ENCODE measurements at regions not wholly inside any gene's neighbourhood (a gene's known extent, or its start where the extent isn't known, plus 50 kb on each side); places are given as distances from the start of the nearest gene placed in this dataset.

GRCh38 chr2:4278392-4278791 is 575.0 kb downstream of the DCDC2C start:
- Histone ChIP-seq H3K9ac (ENCODE audit: low read length) (no peak overlapping the region), H3K27ac (ENCODE audit: low read depth, low read length) (no peak overlapping the region), H3K9me3 (ENCODE audit: control insufficient read depth in 1 of 2, insufficient read depth in 1 of 2, low read depth in 1 of 2, low read length in 2 of 2) (peaks cover 3 to 10% of the 10 kb centered on the region in 2 experiments; a peak in 3 of 4 replicates), H3K4me2 (ENCODE audit: low read length) (no peak overlapping the region), H3K36me3 (ENCODE audit: control insufficient read depth in 1 of 2, insufficient read depth in 2 of 2, low read length in 2 of 2) (no peaks in the 10 kb centered on the region), H3K27me3 (ENCODE audit: insufficient read depth, low read length) (no peaks in the 10 kb centered on the region), H3K79me2 (ENCODE audit: insufficient read depth, low read length) (no peaks in the 10 kb centered on the region), H4K20me1 (ENCODE audit: insufficient read depth) (no peaks in the 10 kb centered on the region), H3K4me3 (replicated peaks in 1 of 2; ENCODE audit: low read depth in 1 of 2, low read length in 2 of 2) (no peak overlapping the region), H2AFZ (ENCODE audit: low read depth, low read length, poor library complexity, severe bottlenecking) (no peak overlapping the region), H3K4me1 (ENCODE audit: control insufficient read depth in 1 of 2, insufficient read depth in 2 of 2, low read length in 2 of 2) (no peaks in the 10 kb centered on the region), H3K9me2 (ENCODE audit: insufficient read depth) (no peaks in the 10 kb centered on the region)
- TF ChIP-seq ZFX (IDR thresholded peaks at IDR 0.05) (no peak), CBX3 (IDR thresholded peaks at IDR 0.05; ENCODE audit: low read depth) (no peak), ZNF274 (IDR thresholded peaks at IDR 0.05; ENCODE audit: low read depth, low read length) (no peak), EZH2phosphoT487 (IDR thresholded peaks at IDR 0.05; ENCODE audit: borderline replicate concordance) (no peak), REST (IDR thresholded peaks at IDR 0.05; ENCODE audit: low read depth) (no peak), RAD21 (IDR thresholded peaks at IDR 0.05; ENCODE audit: low read depth) (no peak), JUND (IDR thresholded peaks at IDR 0.05) (no peak)
- ChIA-PET RAD21 (ENCODE audit: low non-redundant PET in 1 of 2, low total read pairs in 2 of 2, uncharacterized antibody in 2 of 2, unreplicated experiment in 2 of 2) (no interaction called here), CTCF (no interaction called here), POLR2A (no interaction called here)
- DNase-seq (ENCODE audit: low read depth, low spot score), result no peak
- no TSS peak for BruUV-seq (replicated peaks)
- intact Hi-C loops (cut with micrococcal nuclease), result no loop called here
- no peak for ATAC-seq

- Histone ChIP-seq H3K36me3 (ENCODE audit: control insufficient read depth in 1 of 2, insufficient read depth in 2 of 2, low read length in 2 of 2) (no peaks in the 10 kb centered on the region), H3K27ac (ENCODE audit: low read depth, low read length) (no peak overlapping the region), H3K9ac (ENCODE audit: low read length) (no peak overlapping the region), H3K9me2 (ENCODE audit: insufficient read depth) (no peaks in the 10 kb centered on the region), H3K27me3 (ENCODE audit: insufficient read depth, low read length) (no peaks in the 10 kb centered on the region), H2AFZ (ENCODE audit: low read depth, low read length, poor library complexity, severe bottlenecking) (no peak overlapping the region), H4K20me1 (ENCODE audit: insufficient read depth) (no peaks in the 10 kb centered on the region), H3K4me3 (replicated peaks in 1 of 2; ENCODE audit: low read depth in 1 of 2, low read length in 2 of 2) (no peak overlapping the region), H3K9me3 (ENCODE audit: control insufficient read depth in 1 of 2, insufficient read depth in 1 of 2, low read depth in 1 of 2, low read length in 2 of 2) (peaks cover 10 to 11% of the 10 kb centered on the region in 2 experiments; a peak in 2 of 4 replicates), H3K4me2 (ENCODE audit: low read length) (no peak overlapping the region), H3K79me2 (ENCODE audit: insufficient read depth, low read length) (no peaks in the 10 kb centered on the region), H3K4me1 (ENCODE audit: control insufficient read depth in 1 of 2, insufficient read depth in 2 of 2, low read length in 2 of 2) (no peaks in the 10 kb centered on the region)
- ATAC-seq (no peak), DNase-seq (ENCODE audit: low read depth, low spot score) (no peak)
- TF ChIP-seq SRF (IDR thresholded peaks at IDR 0.05; ENCODE audit: low read depth) (no peak), TCF7L2 (IDR thresholded peaks at IDR 0.05; ENCODE audit: borderline replicate concordance, extremely low read depth, insufficient read depth, insufficient read length) (no peak), SP1 (IDR thresholded peaks at IDR 0.05; ENCODE audit: low read depth) (no peak), CTCF (IDR thresholded peaks at IDR 0.05 in 2 of 3, conservative IDR thresholded peaks at IDR 0.05 in 1 of 3; ENCODE audit: borderline replicate concordance in 1 of 3, insufficient read depth in 1 of 3, low read depth in 2 of 3, low read length in 2 of 3) (no peak), ZFX (IDR thresholded peaks at IDR 0.05) (no peak), ELF1 (IDR thresholded peaks at IDR 0.05; ENCODE audit: borderline replicate concordance, low read depth) (no peak), FOSL1 (IDR thresholded peaks at IDR 0.05; ENCODE audit: low read depth) (no peak), CBX3 (IDR thresholded peaks at IDR 0.05; ENCODE audit: low read depth) (no peak)
- RAD21 ChIA-PET (ENCODE audit: low non-redundant PET in 1 of 2, low total read pairs in 2 of 2, uncharacterized antibody in 2 of 2, unreplicated experiment in 2 of 2), result no interaction called here
- CTCF ChIA-PET, result no interaction called here
- no TSS peak for BruUV-seq (replicated peaks)
- intact Hi-C loops (cut with micrococcal nuclease), result no loop called here
- POLR2A ChIA-PET, result no interaction called here
Observed at GRCh38 chr2:4279431-4279830, 576.1 kb downstream of the DCDC2C start.
